ENCODE measurements at regions not wholly inside any gene's neighbourhood (a gene's known extent, or its start where the extent isn't known, plus 50 kb on each side); places are given as distances from the start of the nearest gene placed in this dataset.

DNA sequence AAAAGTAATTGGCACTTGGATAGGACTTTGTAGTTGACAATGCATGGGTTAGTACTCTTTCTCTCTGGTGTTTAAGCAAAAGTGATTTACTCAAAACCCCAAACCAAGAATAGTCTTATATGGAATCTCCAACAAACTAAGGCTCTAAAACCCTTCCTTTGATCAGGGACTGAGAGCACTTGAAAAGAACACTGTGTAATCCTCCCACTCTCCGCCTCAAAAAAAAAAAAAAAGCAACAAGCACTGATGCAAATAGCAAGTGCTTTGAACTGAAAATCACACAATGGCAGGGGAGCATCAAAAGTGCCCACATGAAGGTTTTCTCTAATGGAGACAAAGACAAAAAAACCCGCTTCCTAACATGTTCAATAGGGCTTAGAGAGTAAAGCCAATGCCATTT is 467.9 kb upstream of the AUTS2 start:
- no peak for FAIRE-seq

DNA sequence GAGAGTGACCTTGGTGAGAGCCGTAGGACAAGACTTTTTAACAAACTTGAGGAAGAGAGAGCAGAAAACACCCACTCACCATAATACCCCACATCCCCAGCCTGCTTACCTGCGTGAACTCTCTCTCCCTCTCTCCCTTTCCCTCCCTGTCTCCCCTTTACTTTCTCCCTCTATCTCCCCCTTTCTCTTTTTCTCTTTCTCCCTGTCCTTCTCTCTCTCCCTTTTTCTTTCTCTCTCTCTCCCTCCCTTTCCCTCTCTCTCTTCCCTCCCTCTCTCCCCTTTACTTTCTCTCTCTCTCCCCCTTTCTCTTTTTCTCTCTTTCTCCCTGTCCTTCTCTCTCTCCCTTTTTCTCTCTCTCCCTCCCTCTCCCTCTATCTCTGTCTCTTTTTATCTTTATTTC is 464.0 kb upstream of the AUTS2 start:
- FAIRE-seq = no peak

DNA sequence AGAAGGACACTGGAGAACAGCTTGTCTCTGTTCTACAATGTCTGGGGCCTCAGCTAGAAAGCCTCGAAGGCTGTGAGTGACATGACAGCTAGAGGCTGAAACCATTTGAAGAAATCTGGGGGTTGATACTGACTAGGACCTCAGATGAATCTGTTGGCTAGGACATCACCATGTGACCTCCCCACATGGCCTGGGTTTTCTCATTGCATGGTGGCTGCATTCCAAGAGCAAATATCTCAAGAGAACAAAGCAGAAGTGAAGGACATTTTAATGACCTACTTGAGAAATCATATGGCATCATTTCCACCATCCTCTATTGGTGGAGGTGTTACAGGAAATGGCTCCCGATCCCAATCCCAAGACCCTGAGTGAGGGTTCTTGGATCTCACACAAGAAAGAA is 450.6 kb upstream of the AUTS2 start:
- no peak for FAIRE-seq

DNA sequence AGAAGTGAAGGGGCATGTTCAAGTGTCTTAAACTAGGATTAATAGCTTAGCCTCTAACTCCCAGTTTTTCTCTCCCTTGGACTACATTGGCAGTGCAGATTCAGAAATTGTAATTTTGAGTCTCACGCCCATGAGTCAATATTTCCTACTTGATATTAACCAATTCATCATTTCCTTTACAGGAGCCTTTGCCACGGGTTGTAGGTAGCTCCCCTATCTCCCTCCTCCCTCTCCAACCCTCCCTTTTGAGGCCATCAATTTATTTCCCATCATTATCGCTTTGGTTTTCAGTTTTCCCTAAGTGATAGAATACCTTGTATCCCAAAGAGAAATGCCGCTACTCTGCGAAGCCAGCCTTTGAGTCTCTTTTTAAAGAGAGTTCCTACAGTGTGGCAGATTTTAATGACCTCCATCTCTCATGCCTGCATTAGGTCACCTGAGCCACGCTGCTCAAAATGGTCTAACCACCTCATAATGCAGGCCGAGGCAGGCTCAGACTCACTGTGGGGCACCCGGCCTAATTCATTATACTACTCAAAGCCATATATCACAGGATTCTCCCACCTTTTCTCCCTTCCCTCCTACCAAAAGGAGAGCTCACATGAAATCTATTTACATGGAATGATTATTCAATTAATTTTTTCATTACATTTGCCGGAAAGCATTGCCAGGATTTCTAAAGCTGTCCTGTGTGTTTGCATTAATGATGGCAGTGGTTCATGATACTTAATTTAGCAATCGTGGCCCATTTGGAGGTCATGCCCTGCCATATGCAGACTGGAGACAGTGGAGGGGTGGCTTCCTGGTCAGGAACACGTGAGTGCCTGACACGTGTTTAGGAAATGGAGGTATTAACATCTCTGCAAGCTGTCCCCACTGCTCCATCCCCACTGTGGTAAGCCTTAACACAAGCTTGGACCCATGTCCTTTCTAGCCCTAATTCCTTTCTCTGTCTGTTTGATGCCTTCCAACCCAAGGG is 448.2 kb upstream of the AUTS2 start:
- no peak for FAIRE-seq

DNA sequence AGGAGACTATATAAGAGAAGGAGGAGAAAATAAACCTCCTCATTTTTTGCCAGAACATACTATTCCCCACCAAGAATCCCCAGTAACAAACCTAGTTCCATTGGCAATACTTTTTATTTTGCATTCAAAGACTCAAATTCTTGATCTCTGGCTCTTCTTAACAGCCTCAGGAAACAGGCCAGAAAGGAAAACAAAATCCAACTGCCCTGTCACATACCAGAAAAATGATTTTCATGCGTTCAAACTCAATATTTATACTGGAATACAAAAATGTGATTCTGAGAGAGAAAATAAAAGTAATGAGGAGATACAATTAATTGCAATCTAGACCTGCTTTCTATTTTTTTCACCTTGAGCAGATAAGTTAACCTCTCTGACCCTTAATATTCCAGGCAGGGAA is 435.9 kb upstream of the AUTS2 start:
- no peak for FAIRE-seq

DNA sequence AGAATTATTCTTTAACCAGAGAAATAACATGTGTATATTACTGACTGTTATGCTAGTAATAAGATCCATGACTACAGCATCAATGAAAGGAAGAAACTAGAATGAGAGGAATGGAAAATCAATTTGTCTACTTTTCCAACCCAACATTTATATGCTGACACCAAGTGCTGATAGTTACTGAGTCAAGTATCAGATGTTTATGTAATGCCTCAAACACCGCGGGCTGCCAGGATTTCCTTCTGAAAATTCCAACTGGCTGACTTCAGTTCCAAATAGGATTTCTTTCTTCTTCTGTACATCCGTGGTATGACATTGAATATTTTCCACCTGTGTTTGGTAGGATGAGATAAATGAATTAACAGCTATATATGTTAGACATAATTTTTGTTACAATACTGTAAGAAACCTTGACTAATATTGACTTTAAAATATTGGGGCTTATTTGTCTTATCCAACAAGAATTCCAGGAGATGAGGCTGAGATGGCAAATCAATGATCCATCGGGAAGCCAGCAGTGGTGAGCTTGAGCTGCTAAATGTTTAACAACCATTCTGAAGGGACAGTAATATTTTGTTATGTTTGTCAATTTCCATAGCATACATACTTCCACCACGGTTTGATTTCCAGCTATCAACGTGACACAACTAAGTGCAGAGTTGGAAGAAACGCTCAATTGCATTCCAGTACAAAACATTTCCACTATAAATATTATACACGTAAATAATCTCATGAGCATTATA is 435.2 kb upstream of the AUTS2 start:
- no peak for FAIRE-seq

DNA sequence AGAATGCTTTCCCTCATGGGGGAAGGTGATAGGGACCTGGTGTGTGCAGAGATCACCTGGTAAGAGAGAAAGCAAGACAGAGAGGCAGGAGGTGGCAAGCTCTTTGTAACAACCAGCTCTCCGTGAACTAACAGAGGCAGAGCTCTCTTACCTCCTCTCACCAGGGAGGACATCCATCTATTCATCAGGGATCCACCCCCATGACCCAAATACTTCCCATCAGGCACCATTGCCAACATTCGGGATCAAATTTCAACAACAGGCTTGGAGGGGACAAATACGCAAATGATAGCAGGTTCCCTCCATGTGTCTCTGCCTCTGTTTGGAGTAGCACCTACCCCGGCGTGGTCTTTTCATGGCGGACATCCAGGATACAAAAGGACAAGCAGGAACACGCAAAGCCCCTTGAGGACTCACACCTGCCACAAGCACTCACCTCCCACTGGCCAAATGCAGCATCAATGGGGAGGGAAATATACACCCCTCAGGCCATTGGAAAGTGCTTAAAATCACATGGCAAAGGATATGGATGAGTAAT is 431.2 kb upstream of the AUTS2 start:
- no peak for FAIRE-seq

DNA sequence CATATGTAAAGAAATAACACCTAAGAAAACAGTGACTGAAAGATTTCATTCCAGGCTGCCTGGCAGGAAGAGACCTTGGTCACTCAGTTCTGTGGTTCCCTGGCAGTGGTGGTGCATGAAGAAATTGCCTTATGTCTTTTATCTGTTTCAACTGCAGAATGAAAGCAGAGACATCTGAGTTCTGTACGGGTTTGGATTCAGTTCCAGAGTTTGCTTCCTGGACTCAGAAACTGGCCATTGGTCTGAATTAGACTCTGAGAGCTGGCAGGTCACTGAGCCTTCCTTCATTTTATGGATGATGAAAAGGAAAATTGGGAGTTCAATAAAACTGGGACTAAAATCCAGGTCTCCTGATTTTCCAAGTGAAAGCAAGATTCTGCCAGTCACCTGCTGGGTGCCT is 428.9 kb upstream of the AUTS2 start:
- FAIRE-seq = no peak

DNA sequence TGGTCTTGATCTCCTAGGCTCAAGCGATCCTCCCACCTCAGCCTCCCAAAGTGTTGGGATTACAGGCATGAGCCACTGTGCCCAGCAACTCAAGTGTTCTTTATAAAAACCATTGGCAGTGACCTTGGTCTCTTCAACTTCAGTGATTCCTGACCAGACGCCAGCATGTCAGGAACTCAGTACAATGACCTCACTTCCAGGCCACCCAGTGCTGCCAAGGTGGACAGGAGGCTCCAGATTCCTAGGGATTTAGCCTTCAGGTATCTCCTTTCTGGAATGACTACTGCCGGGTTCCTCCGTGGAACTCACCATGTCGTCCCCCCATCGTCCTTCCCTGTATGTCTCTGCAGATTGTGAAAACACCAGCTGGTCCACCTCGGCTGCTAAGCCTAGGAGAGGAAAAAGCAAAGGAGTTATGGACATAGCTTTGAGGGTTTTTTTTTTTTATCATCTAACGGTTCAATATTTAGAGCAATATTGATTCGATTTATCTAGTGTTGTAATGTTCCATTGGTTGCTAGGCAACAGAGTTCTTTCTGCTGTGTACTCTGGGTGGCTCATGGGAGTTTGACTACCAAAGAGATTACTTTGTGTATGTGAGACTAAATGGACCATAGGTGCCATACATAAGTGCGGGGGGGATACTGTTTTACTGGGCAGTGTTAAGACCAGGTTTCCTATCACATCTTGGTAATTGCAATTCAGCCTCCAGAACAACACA is 425.8 kb upstream of the AUTS2 start:
- no peak for FAIRE-seq

DNA sequence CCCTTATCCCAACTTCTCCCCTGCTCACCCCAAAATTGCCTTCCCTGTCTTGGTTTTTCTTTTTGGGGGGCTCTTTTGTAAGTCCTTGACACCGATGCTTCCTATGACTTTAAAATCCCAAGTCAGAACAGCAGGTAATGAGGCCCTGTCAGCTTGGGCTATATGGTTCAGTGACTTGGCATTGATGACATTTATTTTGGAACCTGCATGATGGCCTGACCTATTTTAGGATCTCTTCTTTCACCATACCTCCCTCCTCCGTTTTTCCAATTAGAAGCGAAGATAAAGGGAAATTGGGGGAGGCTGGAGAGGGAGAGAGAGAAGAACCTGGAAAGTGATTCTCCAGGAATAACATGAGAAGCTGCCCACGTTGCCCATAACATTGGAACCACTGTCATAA is 424.9 kb upstream of the AUTS2 start:
- FAIRE-seq = no peak

DNA sequence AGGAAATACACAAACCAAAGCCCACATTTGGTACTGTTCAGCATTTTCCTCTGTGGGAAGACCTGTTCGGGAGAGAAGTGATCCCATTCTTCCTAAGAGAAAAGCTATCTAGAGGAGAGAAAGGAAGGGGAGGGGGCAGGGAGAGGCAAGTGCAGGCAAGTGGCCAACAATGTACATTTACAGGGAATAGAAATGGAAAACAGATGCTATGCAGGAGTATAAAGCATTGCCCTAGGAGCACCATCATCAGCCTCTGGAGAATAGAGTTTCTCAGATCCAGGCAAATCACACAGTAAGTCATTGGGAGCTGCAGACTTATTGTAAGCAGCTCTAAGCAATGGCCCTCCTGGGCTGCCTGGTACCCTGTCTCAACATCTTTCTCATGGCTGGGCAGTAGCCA is 424.4 kb upstream of the AUTS2 start:
- no peak for FAIRE-seq

DNA sequence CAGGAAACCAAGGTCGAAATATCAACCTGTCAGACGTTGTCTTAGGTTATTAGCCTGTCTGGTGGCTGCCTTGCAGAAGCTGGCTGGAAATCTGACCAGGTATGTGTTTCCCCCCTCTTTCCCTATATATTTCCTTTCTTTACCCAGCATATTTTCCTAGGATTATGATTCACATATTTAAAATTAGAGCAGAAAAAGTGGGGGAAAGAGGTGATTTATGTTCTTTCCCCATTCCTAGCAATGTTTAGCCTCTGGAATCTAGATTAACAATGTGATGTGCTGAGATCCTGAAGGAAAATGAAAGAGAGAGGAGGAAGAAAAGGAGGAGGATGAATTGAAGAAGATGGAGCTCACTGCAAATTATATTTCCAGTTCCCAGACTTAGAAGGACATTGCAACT is 421.4 kb upstream of the AUTS2 start:
- FAIRE-seq = no peak

DNA sequence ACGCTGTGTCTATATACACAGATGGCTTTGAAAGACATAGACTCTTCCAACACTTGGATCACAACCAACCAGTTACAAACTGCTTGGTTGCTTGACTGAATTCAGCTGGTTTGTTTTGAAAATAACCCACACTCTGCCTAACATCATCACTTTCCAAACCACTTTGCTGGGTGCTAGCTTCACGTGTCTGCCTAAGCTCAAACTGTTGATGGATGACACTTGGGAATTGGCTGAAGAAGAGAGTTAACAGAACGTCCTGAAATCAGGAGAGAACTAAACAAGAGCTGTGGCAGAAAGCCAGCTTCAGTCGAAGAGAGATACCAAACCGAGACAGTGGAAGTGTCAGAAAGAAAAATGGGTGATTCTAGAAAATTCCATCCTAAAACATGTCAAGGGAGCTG is 420.8 kb upstream of the AUTS2 start:
- no peak for FAIRE-seq

DNA sequence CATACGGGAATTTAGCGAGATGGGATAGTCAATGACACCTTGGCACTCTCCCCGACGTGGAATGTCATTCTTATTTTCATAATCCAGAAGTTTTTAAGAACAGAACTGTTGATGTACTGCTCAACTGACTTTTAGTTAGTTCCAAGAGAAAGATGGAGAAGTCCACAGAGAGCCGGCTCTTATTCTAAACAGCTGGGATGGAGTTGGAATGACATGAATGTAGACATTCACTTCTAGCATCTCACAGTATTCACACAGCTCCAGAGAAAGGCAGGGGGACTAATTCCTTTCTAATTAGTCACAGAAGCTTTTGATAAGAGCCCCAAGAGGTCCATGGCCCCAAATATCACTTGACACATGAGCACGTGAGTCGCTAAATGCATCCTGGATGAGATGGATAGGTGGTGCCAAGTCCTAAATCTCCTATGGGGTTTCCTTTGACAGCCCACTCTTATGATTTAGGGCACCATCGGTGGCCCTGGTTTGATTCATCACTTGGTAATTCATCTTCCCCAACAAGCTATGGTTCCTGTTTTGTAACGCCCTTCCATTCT is 420.3 kb upstream of the AUTS2 start:
- FAIRE-seq = no peak

DNA sequence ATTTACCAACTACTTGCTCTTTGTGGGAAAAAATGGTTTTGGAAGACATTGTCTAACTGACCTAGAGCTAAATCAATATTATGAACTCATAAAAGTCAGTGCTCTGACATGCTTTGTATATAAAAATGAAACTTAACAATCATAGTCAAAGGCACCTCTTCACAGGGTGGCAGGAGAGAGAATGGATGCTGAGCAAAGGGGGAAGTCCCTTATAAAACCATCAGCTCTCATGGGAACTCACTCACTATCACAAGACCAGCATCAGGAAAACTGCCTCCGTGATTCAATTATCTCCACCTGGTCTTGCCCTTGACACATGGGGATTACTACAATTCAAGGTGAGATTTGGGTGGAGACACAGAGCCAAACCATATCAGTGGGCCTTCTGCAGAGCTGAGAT is 417.6 kb upstream of the AUTS2 start:
- FAIRE-seq = no peak

DNA sequence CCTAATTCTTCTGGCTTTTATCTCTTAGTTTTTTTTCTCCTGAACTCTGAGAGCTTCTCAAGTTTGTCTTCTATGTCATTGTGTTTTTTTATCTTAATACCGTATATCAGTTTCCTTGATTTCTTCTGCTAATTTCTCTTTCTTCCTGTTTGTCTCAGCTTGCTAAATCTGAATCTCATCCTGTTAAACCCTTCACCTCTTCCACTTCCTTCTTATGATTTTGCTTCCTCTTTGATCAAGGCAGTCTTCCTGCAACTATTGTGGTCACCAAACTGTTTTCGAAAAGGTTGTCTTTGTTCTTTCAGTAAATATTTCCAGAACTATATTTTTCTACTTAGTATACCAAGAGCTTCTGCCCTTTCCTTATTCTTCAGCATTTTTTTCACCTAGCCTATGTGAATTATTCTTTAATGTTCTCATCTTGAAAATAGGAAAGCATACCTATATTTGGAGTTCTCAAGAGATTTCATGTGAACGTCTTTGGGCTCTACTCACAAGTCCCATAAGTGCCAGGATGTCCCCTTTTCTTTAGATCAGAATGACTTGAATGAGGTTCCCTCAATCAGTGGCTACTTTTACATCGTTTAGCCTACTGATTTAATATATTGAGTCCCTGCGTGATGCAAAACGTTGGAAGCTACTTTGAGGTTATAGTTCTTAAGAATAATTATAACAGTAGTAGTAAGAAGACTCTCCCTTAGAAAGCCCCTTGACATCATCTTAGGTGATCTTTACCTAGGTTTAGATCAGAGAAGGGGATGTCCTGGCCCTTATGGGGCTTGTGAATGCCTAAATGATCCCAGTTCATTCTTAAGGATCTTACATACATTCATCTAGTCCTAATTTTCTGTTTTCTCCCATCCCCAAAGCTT is 415.4 kb upstream of the AUTS2 start:
- no peak for FAIRE-seq

DNA sequence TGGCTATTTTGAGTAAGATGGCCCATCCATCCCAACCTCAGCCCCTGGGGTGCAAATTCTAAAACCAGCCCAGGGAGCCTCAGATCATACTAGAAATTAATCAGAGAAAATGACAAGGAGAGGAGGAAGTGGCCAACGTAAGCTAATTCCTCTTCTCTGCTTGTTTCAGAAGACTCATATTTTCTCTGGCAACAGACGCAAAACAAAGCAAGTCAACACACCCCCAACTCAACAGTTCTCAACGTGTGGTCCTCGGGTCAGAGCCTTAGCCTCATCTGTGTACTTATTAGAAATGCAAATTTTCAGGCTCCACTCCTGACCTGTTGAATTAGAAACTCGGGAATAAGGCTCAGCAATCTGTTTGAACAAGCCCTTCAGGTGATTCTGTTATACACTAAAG is 413.9 kb upstream of the AUTS2 start:
- no peak for FAIRE-seq

DNA sequence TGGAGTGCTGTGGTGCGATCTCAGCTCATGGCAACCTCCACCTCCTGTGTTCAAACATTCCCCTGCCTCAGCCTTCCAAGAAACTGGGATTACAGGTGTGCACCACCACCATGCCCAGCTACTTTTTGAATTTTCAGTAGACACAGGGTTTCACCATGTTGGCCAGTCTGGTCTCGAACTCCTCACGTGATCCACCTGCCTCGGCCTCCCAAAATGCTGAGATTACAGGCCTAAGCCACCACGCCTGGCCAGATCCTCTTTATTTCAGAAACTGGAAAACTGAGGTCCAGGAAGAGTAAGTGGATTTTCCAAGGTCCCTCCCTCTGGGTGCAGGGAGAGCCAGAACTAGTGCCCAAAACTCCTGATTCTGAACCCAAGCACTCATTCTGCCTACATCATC is 413.1 kb upstream of the AUTS2 start:
- no peak for FAIRE-seq

DNA sequence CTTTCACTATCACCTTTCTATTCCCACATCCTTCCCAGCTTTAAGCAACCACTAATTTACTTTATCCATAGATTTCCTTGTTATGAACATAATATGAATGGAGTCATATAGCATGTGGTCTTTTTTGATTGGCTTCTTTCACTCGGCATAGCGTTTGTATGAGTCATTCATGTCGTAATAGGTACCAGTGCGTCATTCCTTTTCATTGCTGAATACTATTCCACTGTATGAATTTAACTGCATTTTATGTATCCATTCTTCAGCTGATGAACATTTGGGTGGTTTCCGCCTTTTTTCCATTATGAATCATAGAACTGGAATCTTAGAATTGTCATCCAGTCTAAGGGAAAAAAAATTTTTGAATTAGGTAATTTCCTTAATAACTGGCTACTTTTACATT is 411.3 kb upstream of the AUTS2 start:
- no peak for FAIRE-seq

DNA sequence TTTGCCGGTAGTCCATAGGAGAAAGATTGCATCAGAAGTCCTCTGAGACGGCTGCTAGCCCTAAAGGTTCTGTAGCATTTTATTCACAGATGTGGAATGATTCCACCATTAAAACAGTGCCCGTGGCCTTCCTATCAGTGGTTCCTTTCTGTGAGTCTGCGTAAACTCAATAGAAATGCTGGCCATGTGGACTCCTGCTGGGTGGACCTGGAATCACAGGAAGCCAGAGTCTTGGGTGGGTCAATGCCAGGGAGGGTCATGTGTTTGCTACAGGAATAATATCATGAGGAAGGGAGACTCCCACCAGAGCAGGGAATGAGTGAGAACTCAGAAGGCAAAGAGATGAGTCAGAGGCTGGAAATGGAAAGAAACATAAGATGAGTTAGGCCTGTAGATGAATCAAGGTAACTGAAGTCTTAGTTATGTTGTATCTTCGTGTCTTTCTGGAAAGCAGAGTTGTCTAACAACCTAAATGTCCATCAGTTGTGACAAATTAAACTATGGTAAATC is 410.4 kb upstream of the AUTS2 start:
- no peak for FAIRE-seq

DNA sequence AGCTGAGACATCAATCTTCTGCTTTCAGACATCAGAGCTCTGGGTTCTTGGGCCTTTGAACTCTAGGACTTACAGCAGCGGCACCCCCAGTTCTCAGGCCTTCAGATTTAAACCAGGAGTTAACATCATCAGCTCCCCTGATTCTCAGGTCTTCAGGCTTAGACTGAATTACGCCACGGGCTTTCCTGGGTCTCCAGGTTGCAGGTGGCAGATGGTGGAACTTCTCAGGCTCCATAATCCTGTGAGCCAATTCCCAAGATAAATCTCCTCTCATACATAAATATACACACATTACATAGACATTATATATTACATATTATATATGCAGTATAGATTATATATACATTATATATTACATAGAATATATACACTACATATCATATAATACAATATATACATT is 408.9 kb upstream of the AUTS2 start:
- FAIRE-seq = no peak

DNA sequence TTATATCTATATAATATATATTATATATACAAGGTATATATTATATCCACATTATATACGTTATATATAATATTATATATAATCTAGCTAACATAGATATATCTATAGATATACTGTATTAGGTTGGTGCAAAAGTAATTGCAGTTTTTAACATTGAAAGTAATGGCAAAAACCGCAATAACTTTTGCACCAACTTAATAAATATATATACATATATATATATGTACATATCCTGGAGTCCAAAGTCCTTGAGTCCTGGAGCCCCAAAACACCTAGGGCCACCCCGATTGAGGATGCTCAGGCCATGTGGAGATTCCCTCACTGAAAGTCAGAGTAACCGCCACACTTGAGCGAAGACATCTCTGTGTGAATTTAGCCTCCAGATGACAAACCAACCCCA is 408.2 kb upstream of the AUTS2 start:
- FAIRE-seq = no peak
